Activated naive CD4-positive, alpha-beta T cell treated with Interleukin-2 at 50 U/mL for 16 hours (primary cell): ENCODE measurements at regions not wholly inside any gene's neighbourhood (a gene's known extent, or its start where the extent isn't known, plus 50 kb on each side); places are given as distances from the start of the nearest gene placed in this dataset.

Experiments used
- DNase-seq: peaks from one replicate; pipeline ENCODE4 v3.0.0-alpha.2; 2020

DNA sequence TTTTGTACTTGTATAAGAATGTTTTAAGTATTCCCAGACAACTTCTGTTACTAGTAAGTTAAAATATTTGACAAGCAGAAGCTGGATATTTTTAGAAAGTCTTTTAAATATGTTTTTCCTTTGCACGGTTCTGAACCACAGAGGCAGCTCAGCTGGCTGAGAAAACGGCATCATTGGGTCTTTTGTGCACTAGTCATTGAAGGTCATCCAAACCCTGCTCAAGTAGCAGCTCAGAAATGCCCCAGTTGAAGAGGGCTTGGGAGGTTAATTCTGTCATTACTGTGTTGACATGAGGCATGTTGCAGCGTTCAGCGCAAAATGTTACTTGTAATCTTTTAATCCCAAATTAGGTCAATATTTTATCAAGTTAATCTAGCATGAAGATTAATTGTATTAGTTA is 383.7 kb upstream of the FAM241A start:
- DNase-seq, result no peak

DNA sequence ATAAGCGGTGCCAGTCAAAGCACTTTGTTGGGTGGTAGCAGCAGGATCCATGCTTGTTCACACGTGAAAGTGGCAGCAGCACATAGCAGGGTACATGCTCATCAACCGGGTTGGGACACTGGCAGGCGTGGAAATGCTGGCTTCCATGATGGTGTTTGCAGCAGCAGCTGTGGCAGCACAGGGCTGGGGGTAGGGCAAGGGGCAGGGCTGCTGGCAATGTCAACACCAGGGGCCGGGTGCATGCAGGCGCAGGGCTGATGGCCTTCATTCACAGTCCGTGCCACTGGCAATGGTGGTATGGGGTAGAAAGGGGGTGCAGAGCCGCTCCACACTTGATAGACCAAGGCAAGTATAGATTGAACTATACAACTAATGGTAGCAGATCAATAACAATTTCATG is 374.7 kb upstream of the FAM241A start:
- no peak for DNase-seq

DNA sequence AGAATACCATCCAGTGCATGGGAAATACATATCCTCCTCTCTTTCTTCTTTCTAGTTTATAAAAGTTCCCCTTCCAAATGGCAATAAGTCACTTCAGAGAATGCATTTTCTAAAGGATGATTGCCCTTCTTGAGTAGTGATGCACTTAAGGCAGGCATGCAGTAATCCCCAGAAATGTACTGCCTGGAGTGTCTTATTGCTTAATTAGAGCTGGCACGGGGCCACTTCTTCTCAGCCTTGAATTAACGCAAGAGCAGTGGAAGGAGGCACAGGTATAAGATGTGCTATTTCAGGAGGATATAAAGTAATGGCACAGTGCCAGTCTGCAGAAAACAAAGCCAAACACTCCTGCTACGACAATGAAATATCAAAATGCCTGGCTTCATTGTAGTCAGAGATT is 371.4 kb upstream of the FAM241A start:
- no peak for DNase-seq

DNA sequence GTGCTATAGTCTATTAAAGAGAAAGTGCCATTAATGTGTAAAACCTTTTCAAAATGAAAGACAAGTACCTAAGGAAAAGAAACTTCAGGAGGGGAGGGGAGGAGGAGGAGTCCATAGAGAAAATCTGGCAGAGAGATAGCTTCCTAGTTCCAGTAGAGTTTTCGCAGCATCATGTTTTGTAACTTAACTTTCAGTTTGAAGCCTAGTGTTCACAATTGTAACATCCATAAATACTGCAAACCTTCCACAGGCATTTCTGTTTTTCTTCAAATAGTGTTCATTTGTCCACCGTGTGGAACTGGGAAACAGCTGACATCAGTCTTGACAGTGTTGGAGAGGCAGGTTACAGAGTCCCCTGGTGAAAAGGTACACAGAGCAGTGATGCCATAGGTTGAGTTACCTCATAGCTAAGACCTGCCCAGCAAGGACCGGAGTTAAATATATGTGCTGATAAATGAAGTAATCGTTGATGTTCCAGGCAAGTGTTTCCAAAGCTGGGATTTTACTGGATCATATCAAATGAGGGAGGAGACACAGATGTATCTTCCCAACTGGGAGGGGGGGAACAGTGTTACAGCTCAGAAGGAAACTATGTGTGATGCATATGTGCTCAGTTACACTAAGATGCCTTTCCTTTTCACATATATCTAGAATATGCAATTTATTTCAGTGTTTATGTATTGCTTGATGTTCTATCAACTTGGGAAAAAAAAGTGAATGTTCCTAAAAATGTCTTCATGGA is 369.5 kb upstream of the FAM241A start:
- DNase-seq, result no peak

DNA sequence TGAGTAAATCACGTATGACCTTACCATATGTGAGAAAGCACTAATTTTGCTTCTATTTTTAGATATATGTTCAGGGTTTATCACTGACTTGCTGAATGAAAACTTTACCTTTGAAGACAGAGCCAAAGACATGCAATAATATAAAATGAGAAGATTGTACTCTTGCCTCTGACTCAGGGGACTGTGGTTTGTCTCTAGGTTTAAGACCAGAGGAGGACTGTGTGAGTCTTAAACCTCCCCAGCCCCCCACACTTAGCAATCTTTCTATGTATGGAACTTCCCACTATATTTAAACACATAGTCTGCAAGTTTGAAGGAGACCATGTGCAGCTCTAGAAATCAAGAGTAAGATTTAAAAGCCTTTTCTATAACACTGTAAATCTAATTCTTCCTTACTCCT is 368.7 kb upstream of the FAM241A start:
- no peak for DNase-seq

DNA sequence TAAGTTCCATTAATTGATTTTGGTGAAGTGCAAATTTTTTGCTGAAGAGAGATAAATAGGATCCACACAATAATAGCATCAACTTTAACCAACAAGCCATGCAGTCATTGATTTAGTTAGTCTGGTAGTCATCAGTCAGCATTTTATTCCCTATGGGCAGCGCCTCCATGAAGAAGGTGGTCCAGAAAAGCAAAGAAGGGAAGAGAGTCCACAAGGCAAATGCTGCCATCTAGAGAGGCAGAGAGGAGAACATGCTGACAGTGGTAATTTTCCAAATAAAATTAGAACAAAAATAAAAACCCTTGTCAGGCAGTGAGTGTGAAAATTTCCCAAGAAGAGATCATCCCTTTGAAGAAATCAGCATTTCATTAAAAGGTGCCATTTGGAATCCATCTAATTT is 366.7 kb upstream of the FAM241A start:
- no peak for DNase-seq

DNA sequence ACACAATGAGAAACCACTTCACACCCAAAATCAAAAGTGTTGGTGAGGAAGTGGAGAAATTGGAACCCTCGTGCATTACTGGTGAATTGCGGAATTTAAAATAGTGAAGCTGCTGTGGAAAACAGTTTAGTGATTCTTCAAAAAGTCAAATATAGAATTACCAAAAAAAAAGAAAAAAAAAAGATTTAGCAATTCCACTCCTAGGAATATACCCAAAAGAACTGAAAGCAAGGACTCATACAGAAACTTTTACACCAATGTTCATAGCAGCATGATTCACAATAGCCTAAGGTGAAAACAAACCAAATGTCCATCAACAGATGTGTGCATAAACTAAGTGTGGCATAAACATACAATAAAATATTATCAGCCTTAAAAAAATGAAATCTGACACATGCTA is 364.3 kb upstream of the FAM241A start:
- no peak for DNase-seq

DNA sequence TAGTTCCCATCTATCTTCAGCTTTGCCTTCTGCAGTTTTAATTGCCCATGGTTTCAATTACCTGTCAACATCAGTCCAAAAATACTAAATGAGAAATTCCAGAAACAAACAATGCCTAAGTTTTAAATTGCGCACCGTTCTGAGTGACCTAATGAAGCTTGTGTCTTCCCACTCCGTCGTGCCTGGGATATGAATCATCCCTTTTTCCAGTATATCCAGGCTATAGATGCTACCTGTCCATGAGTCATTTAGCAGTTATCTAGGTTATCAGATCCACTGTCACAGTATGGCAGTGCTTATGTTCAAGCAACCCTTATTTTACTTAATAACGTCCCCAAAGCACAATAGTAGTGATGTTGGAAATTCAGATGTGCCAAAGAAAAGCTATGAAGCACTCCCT is 363.6 kb upstream of the FAM241A start:
- DNase-seq, result no peak

DNA sequence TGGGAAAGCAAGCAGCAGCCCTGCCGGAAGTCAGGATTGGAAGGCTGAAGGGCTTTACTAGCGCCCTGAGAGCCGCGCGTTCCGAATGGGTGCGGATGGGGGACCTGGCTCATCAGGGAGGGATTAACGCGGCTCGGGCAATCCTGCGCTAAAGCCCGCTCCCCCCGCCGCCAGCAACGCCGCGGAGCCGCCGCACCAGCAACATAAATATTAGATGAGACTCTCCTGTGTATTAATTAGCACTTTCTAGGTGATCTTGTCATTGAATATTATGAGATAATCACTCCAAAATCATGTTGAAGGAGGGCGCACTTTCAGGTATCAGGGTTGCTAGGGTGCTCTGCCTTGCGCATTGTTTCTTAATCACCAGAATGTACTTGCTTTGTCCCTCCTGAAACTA is 357.2 kb upstream of the FAM241A start:
- DNase-seq, result no peak

DNA sequence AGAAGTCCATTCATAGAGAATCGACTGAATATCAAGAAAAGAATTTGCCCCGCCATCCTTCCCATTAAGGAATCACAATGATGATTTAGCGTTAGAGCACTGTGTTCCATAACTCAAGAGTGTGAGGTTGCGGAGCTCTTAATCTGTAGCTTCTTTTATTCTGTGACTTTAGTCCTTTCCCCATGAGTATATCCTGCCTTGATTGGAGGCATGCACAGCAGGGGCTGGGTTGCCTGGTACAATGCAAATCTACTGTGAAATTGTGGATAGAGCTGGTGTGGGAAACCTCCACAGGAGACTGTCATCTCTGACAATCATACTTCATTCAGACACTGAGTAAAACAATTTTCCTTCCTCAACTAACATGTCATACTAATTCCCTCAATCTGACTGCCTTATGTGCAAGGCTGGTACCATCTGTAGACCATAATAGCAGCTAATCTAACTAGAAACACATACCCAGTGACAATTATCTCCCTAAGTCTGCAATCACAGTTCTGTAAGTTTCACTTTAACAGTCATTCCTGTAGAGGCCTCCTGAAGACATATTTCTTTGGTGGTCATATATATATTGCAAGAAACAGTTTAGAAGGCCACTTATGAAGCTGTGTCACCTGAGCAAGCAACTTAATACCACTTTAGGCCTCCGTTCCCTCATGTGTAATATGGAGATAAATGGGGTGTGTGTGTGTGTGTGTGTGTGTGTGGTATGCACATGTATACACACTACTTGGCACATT is 355.2 kb upstream of the FAM241A start:
- no peak for DNase-seq

DNA sequence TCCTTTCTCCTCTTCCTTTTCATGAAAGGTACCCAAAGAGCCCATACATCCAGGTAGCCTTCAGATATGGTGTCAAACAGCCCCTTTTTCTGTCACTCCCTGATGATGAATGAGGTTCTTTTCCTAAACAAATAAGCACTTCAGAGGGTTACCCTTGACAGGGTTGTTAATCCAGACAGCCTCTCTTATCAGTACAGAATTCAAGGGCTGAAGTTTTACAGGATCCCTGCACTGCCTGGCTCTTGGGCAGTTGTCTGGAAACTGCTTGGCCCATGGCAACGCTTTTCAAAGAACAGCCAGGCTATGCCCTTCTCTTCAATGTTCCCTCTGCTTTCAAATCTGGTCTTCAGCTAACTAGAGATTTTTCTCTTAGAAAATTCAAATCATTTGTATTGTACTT is 352.6 kb upstream of the FAM241A start:
- DNase-seq, result no peak

DNA sequence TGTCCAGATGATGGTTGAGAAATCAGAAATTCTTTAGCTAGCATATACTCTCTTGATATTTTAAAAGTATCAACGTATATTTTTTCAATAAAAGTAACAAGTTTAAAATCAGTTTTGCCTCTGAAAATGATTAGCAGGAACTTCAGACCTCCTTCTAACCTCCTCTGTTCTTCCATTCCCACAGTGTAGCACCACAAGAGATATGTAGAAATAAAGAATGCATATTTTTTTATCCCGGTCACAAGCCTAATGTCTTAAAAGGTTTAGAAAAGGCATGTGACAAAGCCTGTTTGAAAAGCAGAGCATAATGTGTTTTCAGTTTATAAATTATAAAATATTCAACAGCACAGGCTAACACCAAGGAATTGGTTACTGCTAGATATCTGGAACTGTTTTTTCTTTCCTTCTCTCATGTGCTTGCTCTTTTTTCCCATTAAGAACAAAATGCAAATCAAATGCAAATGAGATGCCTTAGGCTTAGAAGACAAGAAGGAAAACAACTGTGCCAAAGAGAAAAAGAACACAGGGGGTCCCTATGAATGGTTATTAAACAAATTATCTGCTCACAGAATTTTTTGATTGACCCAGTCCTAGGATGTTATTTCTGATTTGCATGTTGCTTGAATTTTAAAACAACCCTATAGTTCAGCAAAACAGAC is 351.7 kb upstream of the FAM241A start:
- no peak for DNase-seq

DNA sequence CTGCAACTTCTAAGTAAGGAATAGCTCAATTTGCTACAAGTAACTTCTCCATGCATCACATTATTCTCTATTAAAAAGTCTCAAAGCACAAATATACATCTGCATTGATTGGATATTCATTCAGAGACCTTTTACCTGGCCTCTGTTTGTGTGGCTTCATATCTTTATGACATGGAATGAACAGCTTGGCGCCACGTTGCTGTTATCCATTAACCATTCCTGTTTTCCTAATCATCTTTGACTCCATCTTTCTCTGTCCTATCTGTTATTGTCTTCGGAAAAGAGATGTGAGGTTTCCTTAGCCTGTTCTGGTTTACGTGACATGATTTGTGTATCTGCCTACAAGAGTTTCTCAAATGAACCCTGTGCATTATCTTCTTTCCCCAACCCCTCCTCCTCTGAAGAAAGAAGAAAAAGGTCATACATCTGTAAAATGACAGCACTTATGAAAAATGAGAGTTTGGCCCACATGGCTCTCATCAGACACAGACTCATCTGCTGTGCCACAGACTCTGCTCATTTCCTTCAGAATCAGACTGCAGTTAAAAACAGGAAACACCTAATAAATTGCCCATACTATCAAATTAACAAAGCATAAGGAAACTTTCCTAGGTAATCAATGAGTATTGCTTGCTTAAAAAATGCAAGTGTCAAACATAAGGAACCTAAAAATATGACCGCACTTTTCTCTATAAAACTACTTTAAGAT is 347.6 kb upstream of the FAM241A start:
- no peak for DNase-seq

DNA sequence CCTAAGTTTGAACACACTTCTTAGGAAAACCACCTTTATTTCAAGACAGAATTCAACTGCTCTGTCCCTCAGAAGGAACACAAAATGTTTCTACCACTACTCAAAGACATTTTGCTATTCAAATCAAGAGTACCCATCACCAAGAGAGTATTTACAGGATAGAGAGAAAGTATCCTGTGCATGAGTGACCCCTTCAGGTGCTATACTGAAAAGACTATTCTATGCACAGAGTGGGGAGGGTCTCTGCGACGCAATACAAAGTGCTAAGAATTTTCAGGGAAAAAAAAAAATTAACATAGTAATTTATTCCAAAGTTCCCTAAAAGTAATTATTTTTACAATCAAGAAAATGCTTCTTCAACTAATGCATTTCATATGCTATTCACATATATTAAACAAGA is 346.4 kb upstream of the FAM241A start:
- DNase-seq, result no peak

DNA sequence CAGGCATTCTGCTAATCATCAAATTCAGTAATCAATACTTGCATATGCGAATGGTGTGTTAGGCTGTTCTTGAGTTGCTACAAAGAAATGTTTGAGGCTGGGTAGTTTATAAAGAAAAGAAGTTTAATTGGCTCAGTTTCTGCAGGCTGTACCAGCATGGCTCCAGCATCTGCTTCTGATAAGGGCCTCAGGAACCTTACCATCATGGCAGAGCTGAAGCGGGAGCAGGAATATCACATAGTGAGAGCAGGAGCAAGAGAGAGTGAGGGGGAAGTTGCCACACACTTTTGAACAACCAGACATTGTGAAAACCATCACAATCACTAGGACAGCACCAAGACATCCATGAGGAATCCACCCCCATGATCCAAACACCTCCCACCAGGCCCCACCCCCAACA is 344.7 kb upstream of the FAM241A start:
- DNase-seq, result no peak

DNA sequence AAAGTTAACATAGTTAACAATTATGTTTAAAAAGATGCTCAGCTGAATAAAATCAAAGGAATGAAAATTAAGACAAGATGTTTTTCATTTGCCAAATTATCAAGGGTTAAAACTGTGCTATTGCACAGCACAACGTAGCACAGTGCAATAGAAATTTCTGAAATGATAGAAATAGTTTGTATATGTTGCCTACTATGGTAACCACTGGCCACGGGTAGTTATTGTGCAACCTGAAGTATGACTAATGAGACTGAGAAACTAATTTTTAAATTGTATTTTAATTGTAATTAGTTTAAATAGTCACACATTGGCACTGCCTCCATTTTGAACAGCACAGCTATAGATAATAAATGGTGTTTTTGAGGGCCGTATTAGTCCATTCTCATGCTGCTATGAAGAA is 343.1 kb upstream of the FAM241A start:
- no peak for DNase-seq

DNA sequence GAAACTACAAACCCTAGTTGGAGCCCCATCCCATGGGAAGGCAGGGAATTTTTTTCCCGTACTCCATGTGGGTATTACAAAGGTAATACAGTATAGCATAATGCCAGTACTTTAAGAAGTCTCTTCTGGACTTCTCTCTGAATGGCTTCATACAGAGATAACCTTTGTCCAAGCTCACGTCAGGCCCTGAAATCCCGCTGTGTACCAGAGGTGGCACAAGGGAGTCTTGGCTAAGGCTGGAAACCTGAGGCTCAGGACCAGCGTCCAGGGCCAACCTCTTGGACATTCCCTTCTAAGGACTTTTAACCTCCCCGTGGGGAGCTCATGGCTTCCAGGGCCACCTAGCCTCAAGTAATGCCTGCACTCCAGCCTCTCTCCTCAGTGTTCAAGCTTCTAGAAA is 338.9 kb upstream of the FAM241A start:
- no peak for DNase-seq

DNA sequence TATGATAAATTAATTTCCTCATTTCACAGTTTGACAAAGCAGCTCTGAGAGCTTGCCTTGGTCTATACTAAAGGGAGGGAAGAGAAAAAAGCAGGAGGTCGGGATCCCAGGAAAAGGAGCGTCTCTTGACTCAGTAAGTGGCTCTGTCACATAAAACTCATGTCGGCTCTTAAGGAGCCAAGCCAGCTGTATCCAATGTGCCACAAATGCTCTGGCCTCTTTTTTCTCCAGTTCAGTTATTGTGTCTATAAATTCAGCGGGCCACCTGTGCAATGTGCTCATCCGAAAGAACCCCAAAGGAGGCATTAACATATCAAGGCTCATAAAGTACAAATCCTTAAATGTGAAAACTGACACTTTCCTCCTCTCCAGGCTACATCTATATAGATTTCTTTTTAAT is 337.7 kb upstream of the FAM241A start:
- no peak for DNase-seq

DNA sequence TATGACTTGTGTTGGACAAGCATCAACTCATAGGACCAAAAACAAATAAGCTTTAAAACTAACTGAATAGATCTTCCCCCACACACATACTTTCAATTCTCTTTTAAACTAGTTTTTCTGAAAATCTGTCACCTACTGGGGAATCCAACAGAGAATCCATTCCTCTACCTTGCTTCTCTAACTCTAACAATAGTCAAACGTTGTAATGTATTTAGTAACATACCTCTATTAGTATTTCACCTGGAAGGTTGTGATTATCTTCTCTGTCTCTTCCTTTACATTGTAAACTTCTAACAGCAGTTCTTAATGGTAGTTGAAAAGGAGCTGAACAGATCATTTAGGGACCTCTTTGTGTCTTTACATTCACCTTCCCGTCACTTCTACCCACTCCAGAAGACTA is 337.1 kb upstream of the FAM241A start:
- DNase-seq, result no peak

DNA sequence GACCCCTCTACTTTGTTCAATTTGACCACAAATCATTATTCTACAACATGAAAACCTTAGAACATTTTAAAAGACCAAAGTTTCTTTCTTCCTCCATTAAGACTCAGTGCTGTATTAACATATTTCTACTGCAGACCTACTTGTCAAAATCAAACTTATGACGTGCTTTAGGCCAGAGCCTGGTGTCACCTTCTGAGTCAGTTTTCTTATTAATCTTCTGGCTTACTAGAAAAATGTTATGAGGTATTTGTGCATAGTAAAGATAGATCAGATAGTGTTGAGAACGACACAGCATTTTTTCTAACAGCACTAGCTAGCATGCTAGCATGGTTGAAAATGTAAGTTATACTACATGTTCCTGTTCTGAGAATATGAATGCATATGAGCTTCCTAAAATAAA is 333.6 kb upstream of the FAM241A start:
- no peak for DNase-seq

DNA sequence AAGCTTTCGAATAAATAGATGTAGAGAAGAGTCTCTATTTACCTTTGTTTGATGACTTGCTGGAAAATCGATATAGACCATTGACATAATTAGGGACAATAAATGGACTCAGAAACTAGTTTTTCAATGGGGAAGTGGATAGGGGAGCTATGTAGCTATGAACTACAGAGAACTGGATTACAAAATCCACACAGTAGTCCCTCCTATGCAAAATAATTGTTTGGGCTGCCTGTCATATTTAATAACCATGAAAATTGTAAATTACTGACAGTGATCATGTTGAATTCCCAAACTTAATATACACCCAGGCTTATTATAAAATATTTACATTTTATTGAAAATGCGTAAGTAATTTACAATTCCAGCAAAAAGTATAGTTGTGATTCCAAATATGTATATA is 333.1 kb upstream of the FAM241A start:
- no peak for DNase-seq

DNA sequence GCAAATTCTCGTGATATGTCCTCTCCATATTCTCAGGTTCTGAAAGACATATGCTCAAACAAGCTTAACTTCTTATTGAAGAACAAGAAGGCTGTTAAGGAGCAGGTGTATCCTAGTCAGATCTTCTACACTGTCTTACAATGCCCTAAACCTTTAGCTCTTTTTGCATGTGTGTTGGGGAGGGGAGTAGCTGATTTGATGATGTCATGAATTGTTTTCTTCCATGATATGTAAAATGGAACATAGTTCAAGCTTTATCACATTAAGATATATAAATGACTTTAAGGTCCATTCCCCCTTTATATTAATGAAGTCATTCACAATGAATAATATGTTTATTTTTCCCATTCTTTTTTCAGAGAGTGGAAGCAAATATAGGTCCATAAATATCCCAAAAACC is 332.5 kb upstream of the FAM241A start:
- no peak for DNase-seq

DNA sequence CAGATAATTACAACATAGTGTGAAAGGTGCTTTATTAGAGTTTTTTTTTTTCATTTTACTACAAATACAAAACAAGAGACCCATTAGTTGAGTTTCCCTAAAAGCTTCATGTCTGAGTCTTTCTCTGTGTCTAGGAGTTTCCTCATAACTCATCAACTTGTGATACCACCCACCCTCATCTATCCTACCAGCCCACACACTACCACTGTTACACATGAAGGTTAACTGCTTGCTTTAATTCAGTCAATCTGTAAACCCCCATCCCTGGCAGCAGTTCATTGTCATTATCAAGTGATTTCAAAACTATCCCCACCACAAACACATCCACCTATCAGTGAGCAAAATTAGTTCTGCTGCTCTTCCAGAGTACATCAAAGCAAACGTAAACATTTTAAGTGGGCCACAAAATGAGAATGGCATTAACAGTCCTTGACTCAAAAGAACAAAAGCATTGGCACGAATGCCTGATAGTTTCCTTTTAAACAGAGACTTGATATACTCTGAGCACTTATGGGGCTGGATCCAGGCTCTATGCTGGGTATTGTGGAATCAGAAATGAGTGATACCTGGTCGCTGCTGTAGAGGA is 331.6 kb upstream of the FAM241A start:
- no peak for DNase-seq
